ENCODE measurements at regions not wholly inside any gene's neighbourhood (a gene's known extent, or its start where the extent isn't known, plus 50 kb on each side); places are given as distances from the start of the nearest gene placed in this dataset.
"Not testable (repeated sequence)": the region's sequence is repeated elsewhere in the genome, so short reads cannot be mapped to it uniquely, and the experiment has no call there.

DNA sequence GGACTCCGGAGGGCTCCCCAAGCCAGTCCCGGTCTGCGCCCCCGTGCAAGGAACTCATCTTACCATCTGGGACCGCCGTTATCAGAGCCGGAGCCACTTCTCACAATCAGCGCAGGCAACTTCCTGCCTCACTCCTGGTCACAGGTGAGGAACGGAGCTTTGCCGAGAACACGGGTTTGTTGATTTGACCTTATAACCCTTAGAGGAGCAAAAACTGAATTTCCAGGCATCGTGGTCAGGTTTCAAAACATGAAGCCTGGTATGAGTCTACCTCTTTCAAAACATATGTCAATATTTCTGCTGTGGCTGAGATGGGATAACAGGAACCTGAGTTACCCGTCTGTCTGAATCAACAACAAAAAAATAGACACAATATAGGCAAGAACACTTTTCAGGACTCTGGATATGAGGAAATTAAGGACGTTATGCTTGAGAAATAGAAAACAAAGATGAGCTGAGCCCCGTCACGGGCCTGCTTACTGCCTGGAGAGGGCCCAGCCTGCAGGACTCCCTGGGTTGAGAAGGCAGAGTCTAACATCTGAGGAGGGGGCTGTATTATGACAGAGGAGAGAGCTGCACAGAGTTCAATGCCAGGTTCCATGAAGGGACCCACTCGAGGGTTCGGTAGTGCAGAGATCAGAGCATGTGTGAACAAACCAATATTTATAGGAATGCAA lies 148.7 kb downstream of the NDUFA10 start:
- peaks cover 1% of the 10 kb centered on the region for H3K4me1 Mint-ChIP-seq (ENCODE audit: low read depth)
- H3K9me3 Mint-ChIP-seq (ENCODE audit: low read depth), result no peaks in the 10 kb centered on the region
- no peaks in the 10 kb centered on the region for H3K36me3 Mint-ChIP-seq
- H3K4me3 Mint-ChIP-seq, result no peak overlapping the region
- peaks cover 3% of the 10 kb centered on the region for H3K27me3 Mint-ChIP-seq
- no peak overlapping the region for H3K27ac Mint-ChIP-seq

DNA sequence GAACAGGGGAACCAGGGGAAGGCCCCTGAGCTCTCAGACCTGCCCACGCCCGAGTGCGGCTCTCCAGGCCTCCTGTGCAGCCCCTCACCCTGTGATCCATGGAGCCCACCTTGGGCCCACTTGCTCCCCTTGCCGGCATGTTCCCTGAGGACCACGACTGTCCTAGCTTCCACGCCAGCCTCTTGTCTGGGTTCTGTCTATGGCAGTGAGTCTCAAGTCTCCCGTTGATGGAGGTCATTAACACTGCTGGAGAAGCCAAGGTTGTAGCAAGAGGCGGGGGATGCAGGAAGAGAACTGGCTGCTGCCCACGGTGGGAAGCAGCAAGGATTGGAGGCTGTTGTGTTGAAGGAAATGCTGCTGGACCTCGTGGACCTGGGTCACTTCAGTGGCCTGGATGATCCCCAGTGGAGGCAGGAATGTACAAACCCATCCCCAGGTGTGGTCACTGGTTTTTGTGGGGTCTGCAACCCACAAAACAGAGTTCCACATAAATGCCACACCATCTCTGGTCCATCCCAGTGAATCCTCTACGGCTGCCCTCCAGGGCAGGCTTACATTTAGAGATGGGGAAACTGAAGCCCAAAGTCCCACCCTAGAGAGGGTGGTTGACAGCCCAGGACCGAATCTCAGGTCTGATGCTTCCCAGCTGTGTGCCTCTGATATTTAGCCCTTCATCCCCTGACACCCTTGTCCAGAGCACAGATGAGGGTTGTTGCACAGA lies 150.3 kb downstream of the NDUFA10 start:
- H3K27ac Mint-ChIP-seq, result no peak overlapping the region
- peaks cover 2% of the 10 kb centered on the region for H3K27me3 Mint-ChIP-seq
- H3K4me3 Mint-ChIP-seq, result no peak overlapping the region
- no peaks in the 10 kb centered on the region for H3K9me3 Mint-ChIP-seq (ENCODE audit: low read depth)
- peaks cover 1% of the 10 kb centered on the region for H3K4me1 Mint-ChIP-seq (ENCODE audit: low read depth)
- H3K36me3 Mint-ChIP-seq, result no peaks in the 10 kb centered on the region

DNA sequence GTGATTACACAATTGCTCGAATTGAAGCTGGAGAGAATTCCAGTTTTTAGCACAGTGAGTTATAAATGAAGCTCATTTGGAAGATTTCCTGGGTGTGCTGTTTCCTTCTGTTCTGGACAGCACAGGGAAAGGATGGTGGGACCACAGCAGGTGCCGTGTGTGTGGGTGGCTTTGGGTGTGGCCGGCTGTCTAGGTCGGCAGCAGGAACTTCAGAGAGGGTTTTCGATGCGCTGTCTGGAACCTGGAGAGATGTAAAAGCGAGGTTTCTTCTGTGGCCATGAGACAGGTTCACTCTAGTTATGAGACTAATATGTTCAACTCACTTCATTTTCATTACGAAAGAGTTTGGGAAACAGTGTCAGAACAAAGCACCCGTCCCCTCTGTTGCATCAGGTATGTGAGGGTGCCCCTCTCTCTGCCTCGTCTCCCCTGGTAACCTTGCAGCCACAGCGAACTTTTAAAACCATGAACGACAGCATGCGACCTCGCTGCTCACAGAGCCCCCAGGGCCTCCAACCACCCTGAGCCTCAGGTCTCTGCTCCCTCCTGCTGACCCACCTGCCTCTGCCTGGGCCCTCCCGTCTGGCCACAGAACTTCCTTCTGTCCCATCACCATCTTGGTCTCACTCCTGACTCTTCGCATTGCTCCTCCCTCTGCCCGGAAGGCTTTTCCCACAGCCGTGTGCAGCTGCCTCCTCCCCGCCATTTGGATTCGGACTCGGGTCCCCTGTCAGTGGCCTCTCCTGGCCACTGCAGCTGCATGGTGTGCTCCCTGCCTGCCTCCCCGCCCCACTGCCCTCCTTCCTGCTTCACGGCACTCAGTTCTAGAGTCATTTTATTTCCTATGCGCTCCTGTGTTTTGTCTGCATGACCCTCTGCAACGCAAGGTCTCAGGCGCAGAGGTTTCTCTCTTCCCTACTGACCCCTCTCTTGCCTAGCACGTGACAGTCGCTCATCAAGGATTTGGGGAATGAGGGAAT lies 151.2 kb downstream of the NDUFA10 start:
- peaks cover 2% of the 10 kb centered on the region for H3K27me3 Mint-ChIP-seq
- H3K4me3 Mint-ChIP-seq, result no peak overlapping the region
- H3K36me3 Mint-ChIP-seq, result no peaks in the 10 kb centered on the region
- no peak overlapping the region for H3K27ac Mint-ChIP-seq
- H3K9me3 Mint-ChIP-seq (ENCODE audit: low read depth), result no peaks in the 10 kb centered on the region
- H3K4me1 Mint-ChIP-seq (ENCODE audit: low read depth), result peaks cover 1% of the 10 kb centered on the region

DNA sequence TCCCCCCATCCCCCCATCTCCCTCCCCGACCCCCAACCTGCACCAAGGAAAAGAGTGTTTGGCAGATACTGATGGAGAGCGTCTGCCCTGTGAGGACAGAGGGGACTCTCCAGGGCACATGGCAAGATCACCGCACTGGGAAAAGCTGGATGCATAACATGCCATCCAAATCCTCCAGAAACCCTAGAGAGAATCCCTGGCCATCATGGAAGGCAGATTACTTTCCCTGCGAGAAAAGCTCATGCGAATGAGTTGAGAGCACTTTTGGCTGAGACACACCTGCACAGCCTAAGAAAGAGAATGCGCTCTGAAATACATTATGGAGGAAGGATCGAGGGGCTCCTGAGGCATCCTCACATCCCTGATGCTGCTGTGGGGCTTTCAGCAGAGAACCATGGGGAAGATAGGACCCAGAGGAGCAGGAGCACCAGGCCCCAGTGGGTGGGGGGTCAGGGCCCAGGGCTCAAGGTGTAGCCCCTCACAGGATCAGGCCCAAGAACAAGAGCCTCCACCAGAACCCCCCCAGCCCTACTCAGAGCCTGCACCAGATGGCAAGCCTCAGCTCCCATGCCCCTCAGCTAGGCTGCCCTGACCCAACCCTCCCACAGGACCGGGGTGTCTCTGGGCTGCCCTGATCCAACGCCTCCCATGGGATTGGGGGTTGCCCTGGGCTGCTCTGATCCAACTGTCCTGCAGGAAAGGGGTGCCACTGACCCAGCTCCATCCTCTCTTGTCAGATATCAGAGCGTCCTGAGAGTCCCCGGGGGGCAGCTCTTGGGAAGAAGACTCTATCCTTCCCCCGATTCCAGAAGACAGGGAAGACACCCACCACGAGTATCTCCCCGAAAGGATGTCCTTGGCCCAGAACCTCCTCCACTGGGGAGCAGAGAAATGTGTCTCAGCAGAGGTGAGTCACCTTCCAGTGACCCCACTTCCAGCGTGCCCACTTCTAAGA lies 153.4 kb downstream of the NDUFA10 start:
- Mint-ChIP-seq H3K4me3 (no peak overlapping the region), H3K27me3 (peaks cover 2% of the 10 kb centered on the region), H3K9me3 (ENCODE audit: low read depth) (no peaks in the 10 kb centered on the region), H3K4me1 (ENCODE audit: low read depth) (peaks cover 1% of the 10 kb centered on the region), H3K27ac (no peak overlapping the region), H3K36me3 (no peaks in the 10 kb centered on the region)

DNA sequence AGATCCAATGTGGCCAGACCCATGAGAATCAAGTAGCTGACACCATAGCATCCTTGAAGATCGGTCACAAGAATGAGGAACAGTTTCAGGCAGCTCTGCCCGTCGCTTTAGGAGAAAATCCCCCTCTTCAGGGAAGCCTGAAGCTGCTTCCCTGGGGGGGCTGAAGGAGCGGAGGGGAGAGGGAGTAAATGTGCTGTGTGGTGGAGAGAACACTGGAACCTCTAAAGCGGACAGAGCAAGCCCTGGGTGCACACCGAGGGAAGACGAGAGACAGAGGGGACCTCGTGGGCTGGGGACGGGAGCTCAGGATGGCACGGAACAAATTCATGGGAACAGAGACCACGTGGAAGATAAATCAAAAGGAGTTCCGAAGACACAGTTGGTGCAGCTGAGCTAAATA lies 154.3 kb downstream of the NDUFA10 start:
- Mint-ChIP-seq H3K4me3 (no peak overlapping the region), H3K9me3 (ENCODE audit: low read depth) (no peaks in the 10 kb centered on the region), H3K27me3 (peaks cover 2% of the 10 kb centered on the region), H3K4me1 (ENCODE audit: low read depth) (peaks cover 1% of the 10 kb centered on the region), H3K36me3 (no peaks in the 10 kb centered on the region), H3K27ac (no peak overlapping the region)

DNA sequence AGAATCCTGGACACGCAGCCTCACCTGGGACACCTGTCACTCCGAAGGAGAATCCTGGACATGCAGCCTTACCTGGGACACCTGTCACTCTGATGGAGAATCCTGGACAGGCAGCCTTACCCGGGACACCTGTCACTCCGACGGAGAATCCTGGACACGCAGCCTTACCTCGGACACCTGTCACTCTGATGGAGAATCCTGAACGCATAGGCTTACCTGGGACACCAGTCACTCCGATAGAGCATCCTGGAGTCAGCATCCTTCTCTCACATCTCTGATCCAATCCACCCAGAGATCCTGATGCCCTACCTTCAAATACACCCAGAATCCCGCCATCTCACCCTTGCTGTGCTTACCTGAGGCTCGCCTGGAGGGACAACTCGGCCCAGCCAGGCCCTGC lies 154.9 kb downstream of the NDUFA10 start:
- H3K4me3 Mint-ChIP-seq, result no peak overlapping the region
- H3K9me3 Mint-ChIP-seq (ENCODE audit: low read depth), result no peaks in the 10 kb centered on the region
- H3K27ac Mint-ChIP-seq, result no peak overlapping the region
- peaks cover 1% of the 10 kb centered on the region for H3K4me1 Mint-ChIP-seq (ENCODE audit: low read depth)
- H3K36me3 Mint-ChIP-seq, result no peaks in the 10 kb centered on the region
- peaks cover 2% of the 10 kb centered on the region for H3K27me3 Mint-ChIP-seq

DNA sequence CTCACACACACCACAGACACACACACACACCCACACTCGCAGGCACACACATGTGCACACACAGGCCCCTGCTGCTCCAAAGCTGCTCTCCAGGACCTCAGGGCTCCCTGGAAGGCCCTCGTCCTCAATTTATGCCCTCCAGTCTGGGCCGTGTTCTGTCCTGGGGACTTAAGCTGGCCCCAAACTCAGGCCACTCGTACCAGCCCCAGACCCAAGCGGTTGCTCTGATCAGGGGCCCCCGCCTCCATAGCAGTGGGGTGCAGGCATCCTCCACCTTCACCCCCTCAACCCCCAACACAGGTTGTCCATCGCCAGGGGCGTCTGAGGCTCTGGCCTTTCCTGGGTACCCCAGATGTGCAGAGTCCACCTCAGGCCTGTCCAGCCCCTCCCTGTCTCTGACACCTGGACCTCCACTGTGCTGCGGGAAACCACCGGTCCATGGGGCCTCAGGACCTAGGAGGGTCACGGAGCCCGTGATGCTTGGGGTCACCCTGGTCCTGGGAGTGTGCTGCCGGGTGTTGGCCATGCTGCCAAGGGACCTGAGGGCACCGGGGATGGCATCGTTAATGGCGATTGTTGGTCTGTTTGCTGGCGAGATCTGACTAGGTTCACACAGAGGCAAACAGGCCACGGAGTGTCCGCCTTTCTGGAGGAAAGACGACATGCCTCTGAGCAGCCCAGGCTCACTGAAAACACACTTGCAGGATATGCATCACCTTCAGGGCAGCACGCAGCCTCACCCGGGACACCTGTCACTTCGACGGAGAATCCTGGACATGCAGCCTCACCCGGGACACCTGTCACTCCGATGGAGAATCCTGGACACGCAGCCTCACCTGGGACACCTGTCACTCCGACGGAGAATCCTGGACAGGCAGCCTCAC lies 155.6 kb downstream of the NDUFA10 start:
- H3K36me3 Mint-ChIP-seq, result no peaks in the 10 kb centered on the region
- H3K9me3 Mint-ChIP-seq (ENCODE audit: low read depth), result no peaks in the 10 kb centered on the region
- H3K27me3 Mint-ChIP-seq, result peaks cover 2% of the 10 kb centered on the region

DNA sequence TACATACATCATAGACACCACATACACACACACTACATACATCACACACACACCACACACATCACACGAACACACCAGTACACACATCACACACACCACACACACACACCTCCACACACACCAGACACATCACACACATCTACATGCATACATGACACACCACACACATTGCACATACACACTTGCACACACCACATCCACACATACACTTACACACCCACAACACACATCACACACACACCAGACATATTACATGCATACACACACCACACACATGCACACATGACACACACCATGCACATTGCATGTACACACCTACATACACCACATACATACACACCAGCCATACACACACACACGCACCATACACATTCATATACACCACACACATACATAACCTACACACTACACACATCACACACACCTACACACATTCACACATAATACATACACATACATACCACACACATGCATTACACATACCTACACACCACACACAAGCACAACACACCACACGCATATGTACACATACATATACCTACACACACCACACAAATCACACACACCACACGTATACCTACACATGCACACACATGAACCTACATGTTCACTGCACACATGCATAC lies 156.5 kb downstream of the NDUFA10 start:
- Mint-ChIP-seq H3K27ac (no peak overlapping the region), H3K36me3 (no peaks in the 10 kb centered on the region), H3K9me3 (ENCODE audit: low read depth) (no peaks in the 10 kb centered on the region), H3K4me1 (ENCODE audit: low read depth) (peaks cover 1% of the 10 kb centered on the region), H3K27me3 (no peaks in the 10 kb centered on the region), H3K4me3 (no peak overlapping the region)

More for the DNA sequence above, 155.6 kb downstream of the NDUFA10 start:
- H3K4me3 Mint-ChIP-seq, result no peak overlapping the region
- H3K4me1 Mint-ChIP-seq (ENCODE audit: low read depth), result peaks cover 1% of the 10 kb centered on the region
- H3K27ac Mint-ChIP-seq, result no peak overlapping the region

DNA sequence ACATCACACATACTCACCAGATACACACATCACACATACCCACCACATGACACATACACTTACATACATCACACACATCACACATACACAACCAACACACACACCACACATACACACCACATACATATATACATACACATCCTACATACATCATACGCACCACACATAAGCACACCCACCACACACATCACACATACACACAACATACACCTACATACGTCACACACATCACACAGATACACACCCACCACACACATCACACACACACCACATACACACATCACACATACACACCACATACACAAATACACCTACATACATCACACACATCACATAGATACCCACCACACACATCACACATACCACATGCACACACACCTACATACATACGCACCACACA lies 158.4 kb downstream of the NDUFA10 start:
- H3K27ac Mint-ChIP-seq, result no peak overlapping the region
- H3K9me3 Mint-ChIP-seq (ENCODE audit: low read depth), result no peaks in the 10 kb centered on the region
- H3K4me1 Mint-ChIP-seq (ENCODE audit: low read depth), result peaks cover 2% of the 10 kb centered on the region
- no peaks in the 10 kb centered on the region for H3K27me3 Mint-ChIP-seq
- no peaks in the 10 kb centered on the region for H3K36me3 Mint-ChIP-seq
- H3K4me3 Mint-ChIP-seq, result no peak overlapping the region

DNA sequence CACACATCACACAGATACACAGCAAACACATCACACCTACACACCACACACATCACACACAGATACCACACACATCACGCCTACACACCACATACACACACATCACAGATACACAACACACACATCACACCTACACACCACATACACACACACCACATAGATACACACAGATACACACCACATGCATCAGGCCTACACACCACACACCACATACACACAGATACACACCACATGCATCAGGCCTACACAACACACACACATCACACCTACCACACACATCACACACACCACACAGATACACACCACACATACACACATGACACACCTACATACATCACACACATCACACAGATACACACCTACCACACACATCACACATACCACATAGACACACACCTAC lies 158.8 kb downstream of the NDUFA10 start:
- no peak overlapping the region for H3K27ac Mint-ChIP-seq
- no peak overlapping the region for H3K4me3 Mint-ChIP-seq
- H3K36me3 Mint-ChIP-seq, result no peaks in the 10 kb centered on the region
- no peaks in the 10 kb centered on the region for H3K9me3 Mint-ChIP-seq (ENCODE audit: low read depth)
- H3K27me3 Mint-ChIP-seq, result no peaks in the 10 kb centered on the region
- H3K4me1 Mint-ChIP-seq (ENCODE audit: low read depth), result peaks cover 5% of the 10 kb centered on the region

DNA sequence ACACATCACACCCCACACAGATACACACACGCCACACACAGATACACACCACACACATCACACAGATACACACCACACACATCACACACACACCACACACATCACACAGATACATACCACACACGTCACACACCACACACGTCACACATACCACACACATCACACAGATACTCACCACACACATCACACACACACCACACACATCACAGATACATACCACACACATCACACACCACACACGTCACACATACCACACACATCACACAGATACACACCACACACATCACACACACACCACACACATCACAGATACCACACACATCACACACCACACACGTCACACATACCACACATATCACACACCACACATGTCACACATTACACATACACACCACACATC lies 159.3 kb downstream of the NDUFA10 start:
- H3K36me3 Mint-ChIP-seq; H3K9me3 Mint-ChIP-seq (ENCODE audit: low read depth); H3K4me3 Mint-ChIP-seq; H3K27ac Mint-ChIP-seq; H3K27me3 Mint-ChIP-seq; H3K4me1 Mint-ChIP-seq (ENCODE audit: low read depth): not testable (repeated sequence)

DNA sequence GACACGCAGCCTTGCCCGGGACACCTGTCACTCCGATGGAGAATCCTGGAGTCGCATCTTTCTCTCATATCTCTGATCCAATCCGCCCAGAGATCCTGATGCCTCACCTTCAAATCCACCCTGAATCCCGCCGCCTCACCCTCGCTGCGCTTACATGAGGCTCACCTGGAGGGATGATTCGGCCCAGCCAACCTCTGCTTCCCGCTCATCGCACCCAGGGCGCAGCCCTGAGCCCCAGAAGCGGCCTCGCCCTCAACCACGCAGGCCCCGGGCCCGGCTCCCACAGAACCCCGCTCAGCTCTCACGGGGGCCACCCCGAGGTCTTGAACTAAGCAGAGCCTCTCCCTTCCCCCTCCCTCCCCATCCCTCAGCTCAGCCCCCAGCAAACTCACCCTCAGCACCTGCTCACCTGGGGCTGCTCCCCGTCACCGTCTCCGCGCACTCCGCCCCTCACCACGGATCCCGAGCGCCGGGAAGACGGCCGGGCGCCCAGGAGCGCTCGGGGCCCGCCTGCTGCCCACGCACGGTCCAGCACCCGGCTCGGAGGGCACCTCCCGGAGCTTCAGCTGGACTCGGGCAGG lies 160.0 kb downstream of the NDUFA10 start:
- H3K9me3 Mint-ChIP-seq (ENCODE audit: low read depth), result no peaks in the 10 kb centered on the region
- no peaks in the 10 kb centered on the region for H3K27me3 Mint-ChIP-seq
- no peak overlapping the region for H3K4me3 Mint-ChIP-seq
- peaks cover 5% of the 10 kb centered on the region for H3K4me1 Mint-ChIP-seq (ENCODE audit: low read depth)
- H3K36me3 Mint-ChIP-seq, result no peaks in the 10 kb centered on the region
- no peak overlapping the region for H3K27ac Mint-ChIP-seq
